Posterior vena cava (tissue), 2 donors: ENCODE measurements at regions not wholly inside any gene's neighbourhood (a gene's known extent, or its start where the extent isn't known, plus 50 kb on each side); places are given as distances from the start of the nearest gene placed in this dataset.

Source experiments
- DNase-seq: peaks from one replicate; pipeline ENCODE4 v3.0.0-alpha.2; 2020; ENCODE audit warnings: low spot score
- intact Hi-C, 2 donors: fragments of 100-400 bp; cut with DNase I; formaldehyde crosslinking; loops; one replicate each; pipeline versions ENCODE4 v1.14.1 to v1.14.2; 2022 to 2023
- donor health status: DM: yes; HTN: yes; CAD: no.
- donor health status: DM: yes; HTN: yes; CAD: no.

- no peak for DNase-seq
- intact Hi-C loops: no loop called here
Measured at GRCh38 chr11:97289823-97290222, 900.0 kb downstream of the JRKL start.

- DNase-seq: no peak
- intact Hi-C loops: no loop called here
Measured at GRCh38 chr11:97290464-97291041, 900.7 kb downstream of the JRKL start.

DNA sequence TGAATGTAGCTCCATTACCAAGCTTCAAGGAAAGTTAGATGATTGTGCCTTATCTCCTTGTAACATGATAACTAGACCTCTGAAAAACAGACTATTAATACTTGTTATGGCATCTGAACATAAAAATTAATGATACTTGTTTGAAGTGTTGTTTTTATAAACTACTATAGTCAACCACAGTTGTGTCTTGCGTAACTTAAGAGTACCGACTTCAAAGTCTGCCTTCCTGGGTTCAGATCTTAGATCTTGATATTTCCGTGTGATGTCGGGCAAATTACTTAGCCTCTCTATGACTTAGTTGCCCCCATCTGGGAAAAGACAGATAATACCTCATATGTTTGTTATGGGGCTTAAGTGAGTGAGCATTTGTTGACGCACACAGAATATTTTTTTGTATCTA, 906.5 kb downstream of the JRKL start:
- intact Hi-C loops: no loop called here
- DNase-seq: no peak

- DNase-seq: no peak
- intact Hi-C loops: no loop called here
Measured at GRCh38 chr11:97309291-97309690, 919.5 kb downstream of the JRKL start.

- intact Hi-C loops: no loop called here
- no peak for DNase-seq
Measured at GRCh38 chr11:97325693-97326092, 935.9 kb downstream of the JRKL start.

GRCh38 chr11:97332271-97332670, 942.5 kb downstream of the JRKL start:
- no peak for DNase-seq

DNA sequence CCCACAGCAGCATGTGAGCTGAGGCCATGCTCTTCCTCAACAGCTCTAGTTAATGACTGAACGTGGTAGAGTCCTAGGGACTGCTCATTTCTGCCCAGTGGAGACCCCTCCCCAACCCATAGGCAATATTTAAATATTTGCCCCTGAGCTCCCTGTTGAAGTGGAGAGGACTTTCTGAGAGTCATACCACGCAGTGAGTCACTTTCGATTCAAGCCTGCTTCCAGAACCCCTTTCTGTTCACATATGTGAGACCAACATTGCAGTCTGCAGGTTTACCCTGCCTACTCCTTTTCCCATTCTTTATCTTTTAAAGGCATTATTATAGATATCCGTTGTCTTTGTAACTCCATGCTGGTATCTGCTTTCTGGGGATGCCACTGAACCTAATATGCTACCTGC, 946.3 kb downstream of the JRKL start:
- no peak for DNase-seq
- intact Hi-C loops: no loop called here

More at GRCh38 chr11:97332271-97332670, 942.5 kb downstream of the JRKL start:
- intact Hi-C loops: loop anchor here in 1 of 2 donors (5.0 kb wide), 1 partner anchor 490 kb away; no protein-coding TSS in a partner anchor

- intact Hi-C loops: no loop called here
- DNase-seq: no peak
Measured at GRCh38 chr11:97345032-97345431, 955.2 kb downstream of the JRKL start.

DNA sequence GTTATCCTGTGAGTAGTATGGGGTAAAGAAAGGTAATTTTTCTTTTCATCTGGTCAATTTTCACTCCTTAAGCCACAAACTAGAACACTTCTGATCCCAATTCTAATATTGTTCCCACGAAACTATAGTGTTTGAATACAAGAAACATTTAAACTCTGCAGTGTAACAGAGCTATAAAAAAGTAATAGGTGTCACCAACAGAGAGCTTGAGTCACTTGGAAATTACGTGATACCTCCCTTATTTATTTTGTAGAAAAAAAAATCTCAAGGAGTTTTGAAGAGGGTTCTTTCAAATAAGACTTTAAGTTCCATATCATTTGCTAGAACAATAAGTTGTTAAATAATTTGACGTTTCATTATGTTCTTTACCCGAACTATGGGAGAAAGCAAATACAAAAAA, 959.4 kb downstream of the JRKL start:
- intact Hi-C loops: no loop called here
- no peak for DNase-seq

DNA sequence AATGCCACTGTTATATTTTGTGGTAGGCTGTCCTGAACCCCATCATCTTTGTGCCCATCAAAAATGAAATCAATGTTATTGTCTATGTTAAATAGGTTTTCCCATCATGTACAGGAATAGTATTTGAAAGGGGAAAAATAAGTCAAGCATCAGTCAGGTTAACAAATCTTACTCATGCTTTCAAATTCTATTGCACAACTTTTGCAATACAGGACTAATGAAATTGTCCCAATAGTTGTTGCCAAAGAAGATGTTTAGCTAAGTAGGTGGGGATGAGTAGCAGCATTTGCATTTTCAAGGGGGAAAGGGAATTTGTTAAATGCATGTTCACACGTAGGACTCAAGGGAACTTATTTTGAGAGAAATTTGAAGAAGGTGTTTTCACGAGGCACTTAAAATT, 962.1 kb downstream of the JRKL start:
- DNase-seq: no peak
- intact Hi-C loops: no loop called here

- no peak for DNase-seq
- intact Hi-C loops: no loop called here
Measured at GRCh38 chr11:97354026-97354425, 964.2 kb downstream of the JRKL start.

GRCh38 chr11:97354576-97354975, 964.8 kb downstream of the JRKL start:
- DNase-seq: no peak
- intact Hi-C loops: no loop called here

GRCh38 chr11:97355230-97355629, 965.4 kb downstream of the JRKL start:
- intact Hi-C loops: no loop called here

DNA sequence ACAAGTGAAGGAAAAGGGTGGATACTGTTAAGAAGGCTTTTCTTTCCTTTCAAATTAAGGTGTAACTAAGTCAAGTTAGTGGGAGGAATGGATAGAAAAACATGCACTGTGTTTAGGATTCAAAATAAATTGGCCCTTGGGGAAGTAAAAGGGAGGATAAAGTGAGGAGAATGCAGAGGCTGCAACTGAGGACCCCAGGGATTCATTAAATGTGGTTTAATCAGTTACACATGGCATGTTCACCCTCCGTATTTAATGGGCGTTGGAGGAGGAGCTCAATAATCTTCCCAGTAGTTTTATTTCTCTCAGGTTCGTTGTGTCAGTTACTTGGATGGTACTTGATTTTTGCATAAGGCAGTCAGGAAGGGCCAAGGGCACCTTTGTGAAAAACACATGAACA, 966.3 kb downstream of the JRKL start:
- intact Hi-C loops: no loop called here

More at GRCh38 chr11:97355230-97355629, 965.4 kb downstream of the JRKL start:
- no peak for DNase-seq

GRCh38 chr11:97359016-97359415, 969.2 kb downstream of the JRKL start:
- intact Hi-C loops: no loop called here
- no peak for DNase-seq

More for the DNA sequence above, 966.3 kb downstream of the JRKL start:
- no peak for DNase-seq

GRCh38 chr11:97361812-97362378, 972.1 kb downstream of the JRKL start:
- intact Hi-C loops: no loop called here
- no peak for DNase-seq

GRCh38 chr11:97363331-97363730, 973.5 kb downstream of the JRKL start:
- intact Hi-C loops: no loop called here
- DNase-seq: no peak

DNA sequence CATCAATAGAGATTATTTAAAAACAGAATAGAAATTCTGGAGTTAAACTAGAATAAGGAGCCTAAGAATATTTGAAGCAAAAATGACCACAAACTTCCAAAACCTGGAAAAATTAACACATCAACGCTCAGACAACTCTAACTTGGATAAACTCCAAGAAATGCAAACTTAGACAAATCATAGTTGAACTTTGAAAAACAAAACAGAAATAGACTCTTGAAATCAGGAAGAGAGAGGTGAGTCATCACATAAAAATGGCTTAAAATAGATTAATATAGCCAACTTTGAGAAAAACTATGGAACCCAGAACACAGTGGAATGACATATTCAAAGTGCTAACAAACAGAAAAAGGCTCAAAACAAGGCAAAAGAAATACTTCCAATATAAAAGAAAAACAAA, 974.2 kb downstream of the JRKL start:
- no peak for DNase-seq
- intact Hi-C loops: no loop called here

DNA sequence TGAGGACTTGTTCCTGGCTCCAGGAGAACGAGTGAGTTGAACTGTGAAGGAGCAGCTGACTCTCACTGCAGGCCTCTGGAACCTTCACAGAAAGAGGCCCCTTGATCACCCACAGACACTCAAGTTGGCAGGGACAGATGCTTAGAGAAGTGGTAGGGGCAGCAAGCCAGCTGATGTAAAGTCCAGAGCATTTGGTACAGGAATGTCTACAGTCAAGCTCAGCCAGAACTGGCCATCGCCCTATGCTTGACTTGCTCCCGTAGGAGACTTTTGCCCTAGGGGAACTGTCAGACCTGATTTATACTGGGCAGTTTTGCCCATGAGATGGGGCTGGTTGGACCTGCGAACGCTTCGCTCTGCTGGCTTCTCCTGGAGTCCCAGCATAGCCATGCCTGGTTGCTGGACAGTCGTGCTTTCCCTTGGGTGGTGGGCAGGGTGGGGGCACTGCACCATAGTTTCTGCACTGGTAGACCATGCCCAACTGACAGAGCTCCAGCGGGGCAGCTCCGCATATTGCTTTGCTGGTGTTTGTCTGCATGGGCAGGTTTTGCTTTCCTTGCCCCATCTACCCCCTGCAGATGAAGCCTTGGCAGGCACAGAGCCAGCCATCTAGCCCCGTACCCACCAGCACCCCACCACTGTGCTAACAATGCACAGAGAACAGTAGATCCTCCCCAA, 977.7 kb downstream of the JRKL start:
- DNase-seq: no peak

DNA sequence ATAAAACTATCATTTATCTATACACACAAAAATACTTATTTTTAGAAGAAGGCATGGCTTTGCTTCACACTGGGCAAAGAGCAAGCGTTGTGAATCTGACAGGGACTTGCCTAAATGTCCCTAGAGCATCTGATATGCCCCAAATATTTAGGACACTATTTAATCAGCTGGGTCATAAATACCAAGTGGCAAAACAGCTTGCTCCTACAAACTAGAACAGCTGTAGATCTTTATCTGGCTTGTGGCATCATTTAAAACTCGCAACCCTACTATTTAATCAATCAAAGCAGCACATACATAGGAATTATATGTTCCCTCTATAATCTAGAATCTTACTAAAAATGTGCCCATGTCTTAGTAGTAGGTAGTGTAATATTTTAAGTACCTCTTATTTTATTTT, 999.5 kb downstream of the JRKL start:
- intact Hi-C loops: loop anchor here in 1 of 2 donors (5.0 kb wide), 1 partner anchor 1118 kb away; no protein-coding TSS in a partner anchor

More for the DNA sequence above, 977.7 kb downstream of the JRKL start:
- intact Hi-C loops: no loop called here

GRCh38 chr11:97398246-97398645, 1008.4 kb downstream of the JRKL start:
- no peak for DNase-seq
- intact Hi-C loops: no loop called here

More for the DNA sequence above, 999.5 kb downstream of the JRKL start:
- no peak for DNase-seq
